SK-N-SH (cell line): ENCODE measurements at regions not wholly inside any gene's neighbourhood (a gene's known extent, or its start where the extent isn't known, plus 50 kb on each side); places are given as distances from the start of the nearest gene placed in this dataset.
"Not testable (repeated sequence)": the region's sequence is repeated elsewhere in the genome, so short reads cannot be mapped to it uniquely, and the experiment has no call there.

Experiments used
- CTCF ChIA-PET: fragments of 300-600, 350-600 bp; formaldehyde crosslinking; extraction: SDS; loops from one replicate; lab custom pipeline; 2021; lab: Yijun Ruan, JAX
- POLR2A ChIA-PET: fragments of 350-600 bp; sonication (Branson Sonifier 250); formaldehyde crosslinking; extraction: SDS; loops from one replicate; lab custom pipeline; 2020; ENCODE audit warnings: antibody characterized with exemption, inconsistent platforms; lab: Yijun Ruan, JAX
- DNase-seq: peaks from one replicate; pipeline ENCODE4 v3.0.0; 2012
- H2AFZ ChIP-seq: fragments of 200-600 bp; sonication (generic); 2 replicates; pipeline ENCODE4 v1.8.1; 2016; ENCODE audit warnings: antibody characterized with exemption, mild to moderate bottlenecking, low read depth
- H3F3A ChIP-seq: fragments of 200-600 bp; sonication (generic); replicated peaks from 2 replicates; pipeline ENCODE3; 2016; ENCODE audit warnings: antibody characterized with exemption, mild to moderate bottlenecking; ENCODE audit not compliant: insufficient read depth
- H3K27ac ChIP-seq, 2 experiments: fragments of 200-500 bp in 1 of 2; fragments of 200-600 bp in 1 of 2; sonication (Bioruptor generic) in 1 of 2; sonication (generic), shearing (Covaris generic) in 1 of 2; 2 replicates each; pipeline versions ENCODE4 v1.5.1 to v1.6.1; 2014 to 2016; ENCODE audit warnings: low read depth in 2 of 2, inconsistent platforms in 1 of 2, low read length in 1 of 2, mild to moderate bottlenecking in 1 of 2, mixed read lengths in 1 of 2
- H3K27me3 ChIP-seq: fragments of 200-600 bp; sonication (generic), shearing (Covaris generic); 2 replicates; pipeline ENCODE4 v1.6.1; 2016; ENCODE audit warnings: mixed run types; ENCODE audit not compliant: insufficient read depth
- H3K36me3 ChIP-seq, 2 experiments: fragments of 200-500 bp in 1 of 2; fragments of 200-600 bp in 1 of 2; sonication (Bioruptor generic) in 1 of 2; sonication (generic) in 1 of 2; replicated peaks in 1 of 2; 2 replicates each; pipeline versions ENCODE3 to v1.5.1; 2014 to 2016; ENCODE audit warnings: low read length in 1 of 2, mild to moderate bottlenecking in 1 of 2; ENCODE audit not compliant: insufficient read depth in 2 of 2, control insufficient read depth in 1 of 2
- H3K4me1 ChIP-seq, 2 experiments: fragments of 200-500 bp in 1 of 2; fragments of 200-600 bp in 1 of 2; sonication (Bioruptor generic) in 1 of 2; sonication (generic), shearing (Covaris generic) in 1 of 2; 2 replicates each; pipeline versions ENCODE4 v1.5.1 to v1.6.1; 2014 to 2016; ENCODE audit warnings: low read depth in 1 of 2, low read length in 1 of 2, mixed run types in 1 of 2; ENCODE audit not compliant: insufficient read depth in 2 of 2, control insufficient read depth in 1 of 2
- H3K4me2 ChIP-seq: fragments of 200-600 bp; sonication (generic), shearing (Covaris generic); 2 replicates; pipeline ENCODE4 v1.6.1; 2017; ENCODE audit warnings: mixed run types
- H3K4me3 ChIP-seq, 2 experiments: fragments of 200-500 bp in 1 of 2; fragments of 200-600 bp in 1 of 2; sonication (Bioruptor generic) in 1 of 2; sonication (generic), shearing (Covaris generic) in 1 of 2; 2 replicates each; pipeline versions ENCODE4 v1.5.1 to v1.8.1; 2014 to 2016; ENCODE audit warnings: low read depth in 2 of 2, inconsistent platforms in 1 of 2, low read length in 1 of 2, mild to moderate bottlenecking in 1 of 2, mixed read lengths in 1 of 2, moderate library complexity in 1 of 2
- H3K79me2 ChIP-seq: fragments of 200-600 bp; sonication (generic); 2 replicates; pipeline ENCODE4 v1.8.1; 2017; ENCODE audit warnings: mild to moderate bottlenecking; ENCODE audit not compliant: insufficient read depth
- H3K9ac ChIP-seq: fragments of 200-600 bp; sonication (generic); 2 replicates; pipeline ENCODE4 v1.6.1; 2017; ENCODE audit warnings: mixed run types
- H3K9me2 ChIP-seq: fragments of 200-600 bp; sonication (generic); 2 replicates; pipeline ENCODE4 v1.6.1; 2017; ENCODE audit warnings: mixed run types
- H3K9me3 ChIP-seq: fragments of 200-600 bp; sonication (generic); 2 replicates; pipeline ENCODE4 v1.6.1; 2017; ENCODE audit warnings: mixed run types, mild to moderate bottlenecking, moderate library complexity
- H4K20me1 ChIP-seq: fragments of 200-600 bp; sonication (generic); 2 replicates; pipeline ENCODE4 v1.6.1; 2017; ENCODE audit warnings: mild to moderate bottlenecking, mixed run types; ENCODE audit not compliant: insufficient read depth
- WGBS: methylation state at CpG from one replicate; pipeline ENCODE4 v1.1.6; 2017; ENCODE audit warnings: low lambda C conversion rate; 5-methylcytosine and 5-hydroxymethylcytosine counted together

DNA sequence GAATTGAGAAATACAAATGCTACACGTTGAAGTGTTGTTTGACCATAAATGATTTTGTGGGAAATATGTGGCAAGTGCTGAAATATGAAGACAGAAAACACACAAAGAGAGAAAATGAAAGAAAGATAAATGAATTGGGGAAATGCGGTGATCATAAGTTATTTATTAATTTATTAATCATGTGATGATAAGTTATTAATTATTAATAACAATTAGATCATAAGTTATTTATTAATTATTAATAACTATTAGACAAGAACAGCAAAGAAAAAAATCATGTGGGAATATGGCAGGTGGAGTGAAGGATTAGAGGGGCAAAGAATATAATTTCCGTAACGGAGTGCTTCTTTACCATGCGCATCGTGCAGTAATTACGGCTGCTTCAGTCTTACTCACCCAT, 126.6 kb downstream of the OR4F15 start:
- H3K4me3 ChIP-seq, H3K79me2 ChIP-seq, H3F3A ChIP-seq, H3K36me3 ChIP-seq, H3K27ac ChIP-seq, H3K4me2 ChIP-seq, H4K20me1 ChIP-seq, POLR2A ChIA-PET, H2AFZ ChIP-seq, H3K4me1 ChIP-seq, H3K9me2 ChIP-seq, DNase-seq, H3K27me3 ChIP-seq, H3K9ac ChIP-seq, H3K9me3 ChIP-seq, CTCF ChIA-PET: not testable (repeated sequence)
- 88% methylated on average over 5 of the region's 7 CpGs for WGBS

DNA sequence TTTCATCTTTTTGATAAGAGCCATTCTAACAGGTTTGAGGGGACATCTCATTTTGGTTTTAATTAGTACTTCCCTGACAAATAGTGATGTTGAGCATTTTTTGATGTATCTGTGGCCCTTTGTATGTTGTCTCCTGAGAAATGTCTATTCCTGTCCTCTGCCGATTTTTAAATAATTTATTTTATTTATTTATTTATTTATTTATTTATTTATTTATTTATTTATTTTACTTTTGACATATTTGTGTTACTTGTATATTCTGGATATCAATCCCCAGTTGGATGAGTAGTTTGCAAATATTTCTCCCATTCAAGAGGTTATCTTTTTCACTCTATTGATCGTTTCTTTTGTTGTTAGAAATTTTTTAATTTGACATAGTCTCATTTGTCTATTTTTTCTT, 133.9 kb downstream of the OR4F15 start:
- H3F3A ChIP-seq, CTCF ChIA-PET, H3K4me1 ChIP-seq, H3K36me3 ChIP-seq, H4K20me1 ChIP-seq, H3K9ac ChIP-seq, POLR2A ChIA-PET, H3K4me3 ChIP-seq, H3K27ac ChIP-seq, H3K9me3 ChIP-seq, H3K27me3 ChIP-seq, H3K79me2 ChIP-seq, H3K4me2 ChIP-seq, H3K9me2 ChIP-seq, DNase-seq, H2AFZ ChIP-seq: not testable (repeated sequence)
- 3% methylated on average over 2 of the region's 2 CpGs for WGBS

GRCh38 chr15:101948491-101949010, 136.5 kb downstream of the OR4F15 start:
- H3K9me3 ChIP-seq, H3K4me3 ChIP-seq, H3F3A ChIP-seq, H2AFZ ChIP-seq, POLR2A ChIA-PET, DNase-seq, H3K4me1 ChIP-seq, H3K4me2 ChIP-seq, H3K9me2 ChIP-seq, H4K20me1 ChIP-seq, H3K27me3 ChIP-seq, H3K27ac ChIP-seq, H3K79me2 ChIP-seq, H3K36me3 ChIP-seq, CTCF ChIA-PET, H3K9ac ChIP-seq: not testable (repeated sequence)
- WGBS = 0% methylated on average over 1 of the region's 2 CpGs

- H3K9me3 ChIP-seq, H3K9me2 ChIP-seq, DNase-seq, H3K4me3 ChIP-seq, H3K27ac ChIP-seq, POLR2A ChIA-PET, H4K20me1 ChIP-seq, H3K4me1 ChIP-seq, CTCF ChIA-PET, H3K36me3 ChIP-seq, H2AFZ ChIP-seq, H3K79me2 ChIP-seq, H3F3A ChIP-seq, H3K9ac ChIP-seq, H3K27me3 ChIP-seq, H3K4me2 ChIP-seq: not testable (repeated sequence)
- 15% methylated on average over 1 of the region's 1 CpG for WGBS
Observed at GRCh38 chr15:101949380-101950065, 137.5 kb downstream of the OR4F15 start.

DNA sequence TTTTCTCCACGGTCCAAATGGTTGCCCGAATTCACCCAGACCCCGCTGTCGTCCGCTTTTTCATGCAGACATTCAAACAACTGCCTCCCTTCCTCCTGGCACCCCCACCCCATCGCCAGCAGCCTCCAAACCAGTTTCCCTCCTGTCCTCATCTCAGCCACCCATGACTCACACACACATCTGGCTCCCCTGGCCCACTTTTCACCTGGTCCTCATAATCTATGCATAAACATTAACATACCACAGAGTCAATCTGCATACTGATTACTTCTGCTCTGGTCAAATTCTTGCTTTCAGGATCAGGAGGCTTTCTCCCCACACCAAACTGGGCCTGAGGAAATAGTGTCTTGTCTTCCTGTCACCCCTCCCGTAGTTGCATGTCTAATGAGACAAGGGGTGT, 142.0 kb downstream of the OR4F15 start:
- POLR2A ChIA-PET, H3K9me3 ChIP-seq, H2AFZ ChIP-seq, H3K9ac ChIP-seq, H3K4me1 ChIP-seq, CTCF ChIA-PET, H3K4me3 ChIP-seq, H3K27ac ChIP-seq, H3K9me2 ChIP-seq, H3K79me2 ChIP-seq, H3K4me2 ChIP-seq, H3F3A ChIP-seq, H4K20me1 ChIP-seq, DNase-seq, H3K36me3 ChIP-seq, H3K27me3 ChIP-seq: not testable (repeated sequence)
- no CpG with 5 or more reads among the region's 7 CpGs for WGBS

- H3K27me3 ChIP-seq, H3K9me2 ChIP-seq, H3K79me2 ChIP-seq, H3K36me3 ChIP-seq, H4K20me1 ChIP-seq, H3F3A ChIP-seq, H3K4me3 ChIP-seq, DNase-seq, H2AFZ ChIP-seq, H3K9ac ChIP-seq, POLR2A ChIA-PET, H3K9me3 ChIP-seq, H3K4me2 ChIP-seq, H3K27ac ChIP-seq, H3K4me1 ChIP-seq, CTCF ChIA-PET: not testable (repeated sequence)
- no CpG with 5 or more reads among the region's 8 CpGs for WGBS
Observed at GRCh38 chr15:101955840-101956239, 143.8 kb downstream of the OR4F15 start.
